HG03045 (cell line): ENCODE measurements at regions not wholly inside any gene's neighbourhood (a gene's known extent, or its start where the extent isn't known, plus 50 kb on each side); places are given as distances from the start of the nearest gene placed in this dataset.
"Not testable (repeated sequence)": the region's sequence is repeated elsewhere in the genome, so short reads cannot be mapped to it uniquely, and the experiment has no call there.

Experiments used
- ATAC-seq: cut with Tn5 transposase; IDR thresholded peaks from one replicate; pipeline ENCODE4 v1.9.1; 2021; ENCODE audit warnings: mild to moderate bottlenecking, moderate library complexity; ENCODE audit not compliant: unreplicated experiment

- ATAC-seq, result no peak
Observed at GRCh38 chr18:44280479-44280878, 400.2 kb upstream of the SETBP1 start.

DNA sequence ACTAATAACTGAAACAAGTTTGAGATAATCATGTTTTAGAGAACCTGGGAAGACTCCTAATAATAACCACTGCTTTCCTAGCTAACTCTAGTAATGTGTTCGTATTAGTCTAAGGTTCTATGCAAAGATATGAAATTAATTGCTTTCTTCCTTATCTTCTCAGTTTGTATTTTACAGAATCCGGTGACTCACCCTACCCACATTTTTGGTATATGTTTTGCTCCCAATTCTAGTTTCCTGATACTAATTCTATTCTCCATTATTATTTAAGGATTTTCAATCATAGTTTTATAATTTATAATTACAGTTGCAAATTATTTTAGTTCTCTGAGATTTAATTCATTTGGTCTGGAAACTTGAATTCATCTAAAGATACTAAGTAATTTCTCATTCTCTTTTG, 394.6 kb upstream of the SETBP1 start:
- no peak for ATAC-seq

DNA sequence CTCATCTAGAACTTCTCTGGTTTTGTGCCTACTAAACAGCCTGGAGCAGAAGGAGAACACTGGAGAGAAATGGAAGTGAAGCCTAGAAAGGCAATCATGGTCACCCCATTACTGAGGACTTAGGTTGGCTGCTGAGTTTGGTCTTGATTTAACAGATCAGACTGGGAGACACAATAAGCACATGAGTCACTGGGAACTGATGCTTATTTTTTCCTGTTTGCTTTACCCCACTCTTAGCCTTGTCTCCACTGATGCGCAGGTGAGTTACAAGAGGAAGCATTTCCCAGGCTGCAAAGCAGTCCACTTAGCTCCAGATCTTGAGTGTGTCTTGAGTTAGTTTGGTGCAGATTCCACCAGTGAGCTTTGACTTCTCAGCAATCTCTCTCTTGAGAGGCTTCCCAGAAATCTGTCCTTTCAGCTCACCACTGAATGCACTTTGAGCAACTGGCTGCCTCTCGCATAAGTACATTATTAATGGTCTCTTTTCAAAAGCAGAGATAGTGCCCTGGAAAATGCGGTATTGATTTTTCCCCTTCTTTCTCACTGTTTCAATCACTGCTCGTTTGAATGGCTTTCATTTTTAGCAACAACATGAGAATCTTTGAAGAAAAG, 390.2 kb upstream of the SETBP1 start:
- no peak for ATAC-seq

DNA sequence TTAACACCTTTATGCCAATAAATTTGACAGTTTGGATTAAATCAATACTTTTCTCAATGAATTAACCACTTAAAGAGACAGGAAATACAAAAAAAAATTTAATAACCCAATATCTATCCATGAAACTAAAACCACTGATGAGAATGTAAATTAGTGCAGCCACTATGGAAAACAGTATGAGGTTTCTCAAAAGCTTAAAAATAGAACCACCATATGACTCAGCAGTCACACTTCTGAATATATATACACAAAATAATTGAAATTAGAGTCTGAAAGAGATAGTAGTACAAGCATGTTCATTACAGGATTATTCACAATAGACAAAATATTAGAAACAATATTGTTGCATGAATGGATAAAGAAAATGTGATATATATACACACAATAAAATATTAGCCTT, 382.1 kb upstream of the SETBP1 start:
- ATAC-seq, result no peak

- no peak for ATAC-seq
Observed at GRCh38 chr18:44309185-44309584, 371.5 kb upstream of the SETBP1 start.

DNA sequence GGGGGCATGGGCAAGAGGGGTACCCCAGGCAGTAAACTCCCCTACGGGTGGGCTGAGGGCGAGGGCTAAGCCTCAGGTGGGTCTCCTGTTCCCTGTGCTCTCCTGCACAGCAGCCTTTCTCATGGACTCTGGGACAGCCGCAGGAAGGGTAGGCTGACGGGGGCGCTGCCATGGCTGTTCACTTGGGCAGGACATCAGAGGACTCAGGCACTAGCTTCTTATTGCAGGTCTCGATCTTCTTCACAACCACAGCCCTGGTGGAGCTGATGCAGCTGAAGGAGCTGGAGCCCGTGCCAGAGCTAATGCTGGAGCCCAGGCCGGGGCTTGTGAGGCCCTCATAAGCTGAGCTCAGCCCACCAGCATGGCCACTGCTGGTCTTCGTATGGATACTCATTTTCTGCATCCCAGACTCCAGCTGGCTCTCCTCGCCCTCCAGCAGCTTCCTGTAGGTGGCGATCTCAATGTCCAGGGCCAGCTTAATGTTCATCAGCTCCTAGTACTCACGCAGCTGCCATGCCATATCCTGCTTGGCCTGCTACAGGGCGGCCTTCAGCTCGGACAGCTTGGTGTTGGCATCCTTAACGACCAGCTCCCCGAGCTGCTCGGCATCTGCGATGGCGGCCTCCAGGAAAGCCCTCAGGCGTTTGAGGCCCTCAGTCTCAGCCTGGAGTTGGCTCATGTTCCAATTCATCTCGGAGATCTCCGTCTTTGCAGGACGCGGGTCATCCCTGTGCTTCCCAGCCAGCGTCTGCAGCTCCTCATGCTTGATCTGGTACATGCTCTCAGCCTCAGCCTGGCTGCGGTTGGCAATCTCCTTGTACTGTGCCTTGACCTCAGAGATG, 359.8 kb upstream of the SETBP1 start:
- ATAC-seq, result no peak

DNA sequence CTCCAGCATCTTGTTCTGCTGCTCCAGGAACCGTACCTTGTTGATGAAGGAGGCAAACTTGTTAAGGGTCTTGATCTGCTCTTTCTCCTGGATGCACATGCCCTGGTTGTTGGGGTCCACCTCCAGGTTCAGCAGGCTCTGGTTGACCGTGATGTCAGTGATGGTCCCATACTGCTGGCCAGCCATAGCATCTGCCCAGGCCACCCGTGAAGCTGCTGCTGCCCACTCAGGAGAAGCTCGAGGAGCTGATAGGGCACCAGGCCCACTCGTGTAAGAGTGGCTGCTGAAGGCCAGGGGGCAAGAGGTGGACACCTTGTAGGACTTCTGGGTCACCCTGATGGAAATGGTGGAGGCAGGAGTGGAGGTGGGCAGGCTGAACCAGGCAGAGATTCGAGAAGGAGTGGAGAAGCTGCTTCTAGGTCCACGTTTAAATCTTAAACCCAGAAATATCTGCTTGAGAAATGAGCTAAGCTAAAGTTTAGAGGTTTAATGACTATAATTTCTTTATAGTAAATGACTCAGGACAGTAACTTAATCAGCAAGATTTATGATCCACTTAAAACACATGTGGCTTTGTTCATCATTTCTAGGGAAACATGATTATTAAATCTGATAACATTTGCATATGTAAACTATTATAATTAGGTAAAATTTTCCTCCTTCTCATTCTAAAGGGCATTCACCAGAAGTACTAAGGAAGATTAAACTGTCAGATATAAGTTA, 358.7 kb upstream of the SETBP1 start:
- no peak for ATAC-seq

- no peak for ATAC-seq
Observed at GRCh38 chr18:44323125-44323524, 357.6 kb upstream of the SETBP1 start.

- no peak for ATAC-seq
Observed at GRCh38 chr18:44324361-44324760, 356.3 kb upstream of the SETBP1 start.

- ATAC-seq, result no peak
Observed at GRCh38 chr18:44325903-44326635, 354.6 kb upstream of the SETBP1 start.

DNA sequence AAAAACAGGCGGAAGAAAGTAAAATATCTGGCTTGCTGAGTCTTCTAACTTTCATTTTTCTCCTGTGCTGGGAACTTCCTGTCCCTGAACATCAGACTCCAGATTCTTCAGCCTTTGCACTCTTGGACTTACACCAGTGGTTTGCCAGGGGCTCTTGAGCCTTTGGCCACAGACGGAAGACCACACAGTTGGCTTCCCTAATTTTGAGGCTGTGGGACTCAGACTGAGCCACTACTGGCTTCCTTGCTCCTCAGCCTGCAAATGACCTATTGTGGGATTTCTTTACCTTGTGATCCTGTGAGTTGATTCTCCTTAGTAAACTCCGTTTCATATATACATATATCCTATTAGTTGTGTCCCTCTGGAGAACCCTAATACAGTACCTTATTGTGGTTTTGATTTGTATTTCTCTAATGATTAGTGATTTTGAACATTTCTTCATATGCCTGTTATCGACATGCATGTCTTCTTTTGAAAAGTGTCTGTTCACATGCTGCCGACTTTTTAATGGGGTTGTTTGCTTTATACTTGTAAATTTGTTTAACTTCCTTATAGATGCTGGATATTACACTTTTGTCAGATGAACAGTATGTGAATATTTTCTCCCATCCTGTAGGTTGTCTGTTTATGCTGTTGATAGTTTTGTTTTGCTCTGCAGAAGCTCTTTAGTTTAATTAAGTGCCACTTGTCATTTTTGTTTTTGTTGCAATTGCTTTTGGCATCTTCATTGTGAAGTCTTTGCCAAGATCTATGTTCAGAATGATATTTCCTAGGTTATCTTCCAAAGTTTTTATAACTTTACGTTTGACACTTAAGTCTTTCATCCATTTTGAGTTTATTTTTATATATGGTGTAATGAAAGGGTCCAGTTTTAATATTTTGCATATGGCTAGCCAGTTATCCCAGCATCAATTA, 348.8 kb upstream of the SETBP1 start:
- no peak for ATAC-seq

DNA sequence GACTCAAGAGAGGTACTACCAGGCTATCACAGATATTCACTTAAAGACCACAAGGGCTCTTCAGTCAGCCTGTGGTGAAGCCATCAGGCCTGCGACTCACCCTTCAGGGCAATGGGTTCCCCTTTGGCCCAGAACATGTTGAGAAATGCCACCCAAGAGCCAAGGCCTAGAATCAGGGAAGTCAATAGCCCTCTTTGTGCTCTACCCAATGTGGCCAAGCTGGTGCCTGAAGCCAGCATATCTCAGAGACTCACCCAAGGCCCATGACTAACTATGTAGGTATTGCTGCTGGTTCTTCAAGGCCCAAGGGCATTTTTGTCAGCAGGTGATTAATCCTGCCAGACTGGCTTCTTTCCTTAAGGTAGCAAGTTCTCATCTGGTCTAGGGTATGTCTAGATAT, 338.9 kb upstream of the SETBP1 start:
- ATAC-seq, result no peak

- no peak for ATAC-seq
Observed at GRCh38 chr18:44342162-44342561, 338.5 kb upstream of the SETBP1 start.

GRCh38 chr18:44342946-44343345, 337.7 kb upstream of the SETBP1 start:
- no peak for ATAC-seq

DNA sequence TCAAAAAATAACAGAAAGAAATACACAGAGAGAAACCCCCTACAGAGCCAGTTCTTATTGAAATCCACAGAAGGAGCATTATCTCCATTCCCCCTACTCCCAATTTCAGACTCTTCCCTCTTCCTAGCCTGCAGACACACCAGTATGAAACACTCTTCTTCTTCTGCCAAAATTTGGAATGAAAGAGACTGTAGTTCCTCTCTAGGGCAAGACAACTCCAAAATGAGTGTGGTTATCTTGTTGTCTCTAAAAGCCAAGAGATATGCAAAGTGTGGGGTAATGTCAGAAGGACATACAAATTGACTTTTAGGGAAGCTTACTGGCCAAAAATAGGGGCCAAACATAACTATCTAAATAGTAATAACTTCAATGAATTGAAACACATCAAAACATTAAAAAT, 337.1 kb upstream of the SETBP1 start:
- ATAC-seq, result no peak

DNA sequence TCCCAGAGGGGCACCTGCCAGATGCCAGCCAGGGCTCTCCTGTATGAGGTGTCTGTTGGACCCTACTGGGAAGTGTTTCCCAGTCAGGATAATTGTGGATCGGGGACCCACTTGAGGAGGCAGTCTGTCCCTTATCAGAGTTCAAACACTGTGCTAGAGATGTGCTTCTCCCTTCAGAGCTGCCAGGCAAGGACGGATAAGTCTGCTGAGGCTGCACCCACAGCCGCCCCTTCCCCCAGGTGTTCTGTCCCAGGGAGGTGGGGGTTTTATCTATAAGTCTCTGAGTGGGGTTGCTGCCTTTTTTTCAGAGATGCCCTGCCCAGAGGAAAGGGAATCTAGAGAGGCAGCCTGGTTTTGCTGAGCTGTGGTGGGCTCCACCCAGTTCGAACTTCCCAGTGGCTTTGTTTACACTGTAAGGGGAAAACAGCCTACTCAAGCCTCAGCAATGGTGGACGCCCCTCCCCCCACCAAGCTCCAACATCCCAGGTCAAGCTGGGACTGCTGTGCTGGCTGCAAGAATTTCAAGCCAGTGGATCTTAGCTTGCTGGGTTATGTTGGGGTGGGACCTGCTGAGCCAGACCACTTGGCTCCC, 324.0 kb upstream of the SETBP1 start:
- ATAC-seq, result no peak

GRCh38 chr18:44358402-44358801, 322.3 kb upstream of the SETBP1 start:
- ATAC-seq, result no peak

DNA sequence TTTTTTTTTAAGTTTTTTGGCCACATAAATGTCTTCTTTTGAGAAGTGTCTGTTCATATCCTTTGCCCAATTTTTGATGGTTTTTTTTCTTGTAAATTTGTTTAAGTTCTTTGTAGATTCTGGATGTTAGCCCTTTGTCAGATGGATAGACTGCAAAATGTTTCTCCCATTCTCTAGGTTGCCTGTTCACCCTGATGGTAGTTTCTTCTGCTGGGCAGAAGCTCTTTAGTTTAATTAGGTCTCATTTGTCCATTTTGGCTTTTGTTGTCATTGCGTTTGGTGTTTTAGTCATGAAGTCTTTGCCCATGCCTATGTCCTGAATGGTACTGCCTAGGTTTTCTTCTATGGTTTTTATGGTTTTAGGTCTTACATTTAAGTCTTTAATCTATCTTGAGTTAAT, 320.9 kb upstream of the SETBP1 start:
- not testable (repeated sequence) for ATAC-seq

GRCh38 chr18:44362213-44362612, 318.5 kb upstream of the SETBP1 start:
- ATAC-seq, result not testable (repeated sequence)

- ATAC-seq, result no peak
Observed at GRCh38 chr18:44370861-44371260, 309.8 kb upstream of the SETBP1 start.
